HFFc6 (cell line): ENCODE measurements at regions not wholly inside any gene's neighbourhood (a gene's known extent, or its start where the extent isn't known, plus 50 kb on each side); places are given as distances from the start of the nearest gene placed in this dataset.

Source experiments
- DNase-seq: peaks from one replicate; pipeline ENCODE4 v3.0.0-alpha.2; 2018
- H3K27ac Mint-ChIP-seq: 2 replicates; pipeline ENCODE4 v1.8.0; 2020; ENCODE audit warnings: mild to moderate bottlenecking, mixed read lengths
- H3K27me3 Mint-ChIP-seq: 2 replicates; pipeline ENCODE4 v1.8.0; 2021; ENCODE audit warnings: mild to moderate bottlenecking, moderate library complexity, mixed read lengths; ENCODE audit not compliant: insufficient read depth
- H3K36me3 Mint-ChIP-seq: 2 replicates; pipeline ENCODE4 v1.8.0; 2021; ENCODE audit warnings: low read depth, mixed read lengths
- H3K4me1 Mint-ChIP-seq: 2 replicates; pipeline ENCODE4 v1.8.0; 2020; ENCODE audit warnings: low read depth, mixed read lengths
- H3K4me3 Mint-ChIP-seq: 2 replicates; pipeline ENCODE4 v1.8.0; 2020; ENCODE audit warnings: mild to moderate bottlenecking, moderate library complexity, mixed read lengths
- H3K9me3 Mint-ChIP-seq: 2 replicates; pipeline ENCODE4 v1.8.0; 2020; ENCODE audit warnings: mild to moderate bottlenecking, mixed read lengths
- TF ChIP-seq, protein P1 (sequence below): fragments of 200-600 bp; sonication (generic); IDR thresholded peaks from 2 replicates; pipeline ENCODE4 v1.5.0; 2021; ENCODE audit warnings: antibody characterized with exemption, mild to moderate bottlenecking

GRCh38 chr17:73939806-73940205 is 263.7 kb upstream of the RPL38 start:
- no peak for DNase-seq
- TF ChIP-seq, protein P1, sequence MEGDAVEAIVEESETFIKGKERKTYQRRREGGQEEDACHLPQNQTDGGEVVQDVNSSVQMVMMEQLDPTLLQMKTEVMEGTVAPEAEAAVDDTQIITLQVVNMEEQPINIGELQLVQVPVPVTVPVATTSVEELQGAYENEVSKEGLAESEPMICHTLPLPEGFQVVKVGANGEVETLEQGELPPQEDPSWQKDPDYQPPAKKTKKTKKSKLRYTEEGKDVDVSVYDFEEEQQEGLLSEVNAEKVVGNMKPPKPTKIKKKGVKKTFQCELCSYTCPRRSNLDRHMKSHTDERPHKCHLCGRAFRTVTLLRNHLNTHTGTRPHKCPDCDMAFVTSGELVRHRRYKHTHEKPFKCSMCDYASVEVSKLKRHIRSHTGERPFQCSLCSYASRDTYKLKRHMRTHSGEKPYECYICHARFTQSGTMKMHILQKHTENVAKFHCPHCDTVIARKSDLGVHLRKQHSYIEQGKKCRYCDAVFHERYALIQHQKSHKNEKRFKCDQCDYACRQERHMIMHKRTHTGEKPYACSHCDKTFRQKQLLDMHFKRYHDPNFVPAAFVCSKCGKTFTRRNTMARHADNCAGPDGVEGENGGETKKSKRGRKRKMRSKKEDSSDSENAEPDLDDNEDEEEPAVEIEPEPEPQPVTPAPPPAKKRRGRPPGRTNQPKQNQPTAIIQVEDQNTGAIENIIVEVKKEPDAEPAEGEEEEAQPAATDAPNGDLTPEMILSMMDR: no peak
- Mint-ChIP-seq H3K4me3 (no peak overlapping the region), H3K9me3 (peaks cover 54% of the 10 kb centered on the region), H3K27me3 (peaks cover 1% of the 10 kb centered on the region), H3K36me3 (0 out of 2 replicates have a peak, but pooled peaks cover 8% of the 10 kb centered on the region), H3K4me1 (no peaks in the 10 kb centered on the region), H3K27ac (no peak overlapping the region)

- peaks cover 55% of the 10 kb centered on the region for H3K9me3 Mint-ChIP-seq
- DNase-seq: no peak
- 0 out of 2 replicates have a peak, but pooled peaks cover 8% of the 10 kb centered on the region for H3K36me3 Mint-ChIP-seq
- H3K27me3 Mint-ChIP-seq: peaks cover 1% of the 10 kb centered on the region
- H3K4me1 Mint-ChIP-seq: no peaks in the 10 kb centered on the region
- TF ChIP-seq, protein P1: no peak
- no peak overlapping the region for H3K27ac Mint-ChIP-seq
- no peak overlapping the region for H3K4me3 Mint-ChIP-seq
These were observed 263.0 kb upstream of the RPL38 start for GRCh38 chr17:73940511-73940910.

DNA sequence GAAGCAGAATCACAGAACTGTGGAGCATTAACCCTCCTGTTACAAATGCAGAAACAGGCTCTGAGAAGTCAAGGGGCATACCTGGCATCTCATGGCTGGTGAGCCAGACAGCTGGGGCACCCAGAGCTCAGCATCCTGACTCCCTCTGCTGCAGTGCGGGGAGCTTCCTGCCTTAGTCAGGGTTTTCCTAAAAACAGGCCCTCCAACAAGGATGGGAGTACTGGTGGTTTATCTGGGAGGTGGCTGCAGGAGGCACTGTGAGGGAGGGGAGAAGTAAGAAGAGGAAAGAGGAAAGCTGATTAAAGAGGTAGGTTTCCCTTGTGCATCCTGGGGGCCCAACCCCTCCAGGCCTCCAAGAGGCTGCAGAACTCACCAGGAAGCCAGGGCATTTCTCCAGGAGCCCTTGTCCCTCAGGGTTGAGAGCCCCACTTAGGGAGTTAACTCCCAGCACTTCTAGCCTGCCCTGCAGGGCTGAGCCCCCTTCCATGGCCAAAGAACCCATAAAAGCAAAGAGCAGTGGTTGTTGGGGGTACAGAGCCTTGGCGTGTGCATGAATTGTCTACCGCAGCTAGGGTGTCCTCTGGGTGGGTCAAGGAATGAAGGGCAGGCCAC is 261.5 kb upstream of the RPL38 start:
- 0 out of 2 replicates have a peak, but pooled peaks cover 1% of the 10 kb centered on the region for H3K36me3 Mint-ChIP-seq
- H3K9me3 Mint-ChIP-seq: peaks cover 58% of the 10 kb centered on the region
- no peak overlapping the region for H3K27ac Mint-ChIP-seq
- no peak for DNase-seq
- TF ChIP-seq, protein P1: no peak
- H3K27me3 Mint-ChIP-seq: peaks cover 1% of the 10 kb centered on the region
- H3K4me3 Mint-ChIP-seq: no peak overlapping the region
- no peaks in the 10 kb centered on the region for H3K4me1 Mint-ChIP-seq

DNA sequence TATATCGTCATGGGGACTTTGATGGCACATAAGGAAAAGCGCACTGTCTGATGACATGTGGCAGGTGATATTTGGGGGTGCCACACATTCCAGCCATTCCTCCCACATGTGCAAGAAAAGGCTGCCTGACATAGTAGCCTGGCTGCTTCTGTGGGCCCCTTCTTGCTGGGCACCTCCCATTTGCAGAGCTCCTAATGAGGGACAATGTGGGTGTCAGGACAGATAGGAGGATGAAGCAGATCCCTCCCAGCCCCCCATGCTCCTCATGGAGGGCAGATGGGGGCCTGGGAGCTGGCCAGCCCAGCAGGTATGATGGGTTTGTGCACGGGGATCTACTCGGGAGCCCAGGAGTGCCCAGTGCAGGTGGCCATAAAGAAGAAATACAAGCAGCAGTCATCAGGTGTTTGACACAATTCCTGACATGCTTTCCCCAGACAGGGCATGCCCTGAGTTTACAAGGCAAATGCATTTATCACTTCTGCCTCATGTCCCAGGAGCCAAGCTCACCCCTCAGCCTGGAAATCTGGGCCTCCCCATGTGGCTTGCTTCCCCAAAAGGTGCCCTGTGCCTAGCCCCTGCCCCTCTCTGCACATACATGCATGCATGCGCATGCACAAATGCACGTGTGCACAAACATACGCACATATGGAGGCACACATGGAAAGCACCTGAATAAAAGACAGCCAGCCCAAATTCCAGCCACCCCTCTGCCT is 260.6 kb upstream of the RPL38 start:
- Mint-ChIP-seq H3K9me3 (peaks cover 58% of the 10 kb centered on the region), H3K4me1 (no peaks in the 10 kb centered on the region), H3K4me3 (no peak overlapping the region), H3K27me3 (peaks cover 1% of the 10 kb centered on the region; the same call in 1 of the 2 replicates), H3K36me3 (no peaks in the 10 kb centered on the region), H3K27ac (no peak overlapping the region)
- DNase-seq: no peak
- TF ChIP-seq, protein P1: no peak

DNA sequence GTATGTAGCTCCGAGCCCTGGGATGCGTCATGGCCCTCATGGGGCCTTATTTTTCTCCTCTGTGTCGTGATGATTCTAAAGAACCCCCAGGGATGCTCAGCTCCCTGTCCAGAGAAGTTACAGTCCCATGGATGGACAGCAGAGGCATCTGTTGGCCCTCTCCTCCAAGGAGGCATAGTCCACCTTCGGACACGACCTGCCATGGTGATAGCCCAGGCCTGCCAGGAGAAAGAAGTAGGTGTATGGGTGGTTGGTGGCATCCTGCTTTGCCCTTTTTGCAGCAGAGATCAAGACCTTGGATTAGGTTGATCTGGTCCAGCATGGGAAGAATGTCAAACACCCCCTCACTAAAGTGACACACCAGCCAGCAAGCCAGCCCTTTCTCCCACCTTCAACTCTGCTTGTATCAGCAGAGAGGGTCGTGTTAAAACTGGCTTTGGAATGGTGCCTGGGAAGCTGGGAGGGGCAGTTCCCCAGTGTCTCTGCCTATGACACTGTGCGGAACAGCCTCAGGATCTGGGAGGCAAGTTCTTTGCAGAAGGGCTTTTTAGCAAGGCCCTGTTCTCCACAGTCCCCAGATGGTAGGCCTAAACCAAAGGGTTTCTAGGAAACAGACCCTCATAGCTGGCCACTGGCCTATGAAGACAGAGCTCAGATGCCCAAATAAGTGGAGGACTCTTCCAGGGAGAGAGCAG is 259.9 kb upstream of the RPL38 start:
- no peaks in the 10 kb centered on the region for H3K4me1 Mint-ChIP-seq
- peaks cover 60% of the 10 kb centered on the region for H3K9me3 Mint-ChIP-seq
- no peak overlapping the region for H3K27ac Mint-ChIP-seq
- DNase-seq: no peak
- TF ChIP-seq, protein P1: no peak
- no peak overlapping the region for H3K4me3 Mint-ChIP-seq
- no peaks in the 10 kb centered on the region for H3K36me3 Mint-ChIP-seq
- H3K27me3 Mint-ChIP-seq: peaks cover 1% of the 10 kb centered on the region; the same call in 1 of the 2 replicates
